DOHH2 (cell line): ENCODE measurements at regions not wholly inside any gene's neighbourhood (a gene's known extent, or its start where the extent isn't known, plus 50 kb on each side); places are given as distances from the start of the nearest gene placed in this dataset.

Experiments used
- H3F3A ChIP-seq: fragments of 200-600 bp; sonication (generic), shearing (Covaris generic); 2 replicates; pipeline ENCODE4 v1.6.0; 2016; ENCODE audit warnings: antibody characterized with exemption, mild to moderate bottlenecking; ENCODE audit not compliant: control insufficient read depth, insufficient read depth
- H3K27ac ChIP-seq: fragments of 200-600 bp; sonication (generic); 2 replicates; pipeline ENCODE4 v1.5.1; 2014; ENCODE audit warnings: low read depth, mild to moderate bottlenecking, low read length, moderate library complexity
- H3K27me3 ChIP-seq: fragments of 200-600 bp; sonication (generic); 2 replicates; pipeline ENCODE4 v1.6.1; 2014; ENCODE audit warnings: mild to moderate bottlenecking, low read length, mixed read lengths; ENCODE audit not compliant: control insufficient read depth
- H3K36me3 ChIP-seq: fragments of 200-600 bp; sonication (generic); 2 replicates; pipeline ENCODE4 v1.6.1; 2014; ENCODE audit warnings: mild to moderate bottlenecking, low read length, moderate library complexity, mixed read lengths; ENCODE audit not compliant: control insufficient read depth
- H3K4me1 ChIP-seq: fragments of 200-600 bp; sonication (generic); 2 replicates; pipeline ENCODE4 v1.6.1; 2014; ENCODE audit warnings: mild to moderate bottlenecking, low read length, mixed read lengths; ENCODE audit not compliant: control insufficient read depth
- H3K4me2 ChIP-seq: fragments of 200-600 bp; sonication (generic); 2 replicates; pipeline ENCODE4 v1.6.0; 2014; ENCODE audit warnings: mild to moderate bottlenecking, low read length, moderate library complexity
- H3K4me3 ChIP-seq: fragments of 200-600 bp; sonication (generic); 2 replicates; pipeline ENCODE4 v1.5.1; 2014; ENCODE audit warnings: mild to moderate bottlenecking, low read length, mixed read lengths
- H3K79me2 ChIP-seq: fragments of 200-600 bp; sonication (generic); 2 replicates; pipeline ENCODE4 v1.6.1; 2014; ENCODE audit warnings: mild to moderate bottlenecking, low read length, mixed read lengths; ENCODE audit not compliant: control insufficient read depth
- H3K9me2 ChIP-seq: fragments of 200-600 bp; sonication (generic); replicated peaks from 2 replicates; pipeline ENCODE4 v1.6.1; 2014; ENCODE audit warnings: mild to moderate bottlenecking, low read length, mixed read lengths; ENCODE audit not compliant: control insufficient read depth
- H3K9me3 ChIP-seq: fragments of 200-600 bp; sonication (generic); 2 replicates; pipeline ENCODE4 v1.6.1; 2014; ENCODE audit warnings: antibody characterized with exemption, low read length, mixed read lengths; ENCODE audit not compliant: control insufficient read depth, insufficient read depth
- H4K20me1 ChIP-seq: fragments of 200-600 bp; sonication (generic); 2 replicates; pipeline ENCODE4 v1.6.0; 2014; ENCODE audit warnings: low read depth, mild to moderate bottlenecking, antibody characterized with exemption, low read length, moderate library complexity; ENCODE audit not compliant: control insufficient read depth, insufficient read depth
- CTCF ChIP-seq: fragments of 200-600 bp; sonication (generic); IDR thresholded peaks from one replicate; pipeline ENCODE4 v1.5.1; 2014; ENCODE audit warnings: antibody characterized with exemption, mild to moderate bottlenecking, low read depth, low read length; ENCODE audit not compliant: poor library complexity, severe bottlenecking
- EZH2phosphoT487 ChIP-seq: fragments of 200-600 bp; sonication (generic); IDR thresholded peaks from 2 replicates; pipeline ENCODE4 v1.6.1; 2017; ENCODE audit warnings: borderline replicate concordance, mild to moderate bottlenecking, antibody characterized with exemption, low read length, moderate library complexity, mixed read lengths

- H3K9me2 ChIP-seq: no peaks in the 10 kb centered on the region
- H3K36me3 ChIP-seq: no peaks in the 10 kb centered on the region
- H3K4me1 ChIP-seq: no peaks in the 10 kb centered on the region
- no peaks in the 10 kb centered on the region for H3K27me3 ChIP-seq
- no peaks in the 10 kb centered on the region for H4K20me1 ChIP-seq
- H3K9me3 ChIP-seq: no peaks in the 10 kb centered on the region
- no peaks in the 10 kb centered on the region for H3K79me2 ChIP-seq
- no peaks in the 10 kb centered on the region for H3F3A ChIP-seq
- TF ChIP-seq EZH2phosphoT487 (no peak), CTCF (no peak)
- H3K4me2 ChIP-seq: no peak overlapping the region
- H3K4me3 ChIP-seq: no peak overlapping the region
- H3K27ac ChIP-seq: no peak overlapping the region
Observed at GRCh38 chrX:30979271-30979670, 90.2 kb upstream of the TAB3 start.

- Histone ChIP-seq H3K4me1 (peaks cover 5% of the 10 kb centered on the region; the same call in 1 of the 2 replicates), H3K9me3 (no peaks in the 10 kb centered on the region), H4K20me1 (no peaks in the 10 kb centered on the region), H3K36me3 (no peaks in the 10 kb centered on the region), H3K9me2 (no peaks in the 10 kb centered on the region), H3K79me2 (no peaks in the 10 kb centered on the region), H3K27ac (no peak overlapping the region), H3K4me2 (no peak overlapping the region), H3K27me3 (no peaks in the 10 kb centered on the region), H3F3A (no peaks in the 10 kb centered on the region), H3K4me3 (no peak overlapping the region)
- TF ChIP-seq CTCF: no peak
- TF ChIP-seq EZH2phosphoT487: no peak
Observed at GRCh38 chrX:30975467-30975866, 86.4 kb upstream of the TAB3 start.

- no peaks in the 10 kb centered on the region for H3K9me3 ChIP-seq
- H3F3A ChIP-seq: no peaks in the 10 kb centered on the region
- no peak overlapping the region for H3K4me3 ChIP-seq
- TF ChIP-seq CTCF: no peak
- TF ChIP-seq EZH2phosphoT487: no peak
- H3K36me3 ChIP-seq: no peaks in the 10 kb centered on the region
- H3K27ac ChIP-seq: no peak overlapping the region
- no peaks in the 10 kb centered on the region for H3K79me2 ChIP-seq
- no peaks in the 10 kb centered on the region for H4K20me1 ChIP-seq
- no peaks in the 10 kb centered on the region for H3K27me3 ChIP-seq
- H3K4me2 ChIP-seq: no peak overlapping the region
- no peaks in the 10 kb centered on the region for H3K9me2 ChIP-seq
- H3K4me1 ChIP-seq: peaks cover 5% of the 10 kb centered on the region; the same call in 1 of the 2 replicates
Observed at GRCh38 chrX:30973784-30974427, 84.9 kb upstream of the TAB3 start.
